ENCODE measurements at regions not wholly inside any gene's neighbourhood (a gene's known extent, or its start where the extent isn't known, plus 50 kb on each side); places are given as distances from the start of the nearest gene placed in this dataset.

- TF ChIP-seq CTCF (IDR thresholded peaks at IDR 0.05) = no peak
- no peak for TF ChIP-seq EP300 (IDR thresholded peaks at IDR 0.05)
- no peak for TF ChIP-seq POLR2A (IDR thresholded peaks at IDR 0.05)
- Histone ChIP-seq H3K27me3 (no peaks in the 10 kb centered on the region), H3K4me1 (no peaks in the 10 kb centered on the region), H3K9me3 (peaks cover 0 to 4% (median 0%) of the 10 kb centered on the region in 4 donors), H3K36me3 (no peaks in the 10 kb centered on the region), H3K27ac (no peak overlapping the region), H3K4me3 (no peak overlapping the region)
- no peak for DNase-seq (ENCODE audit: low spot score in 2 of 2)
- 77 to 83% methylated on average over 3 of the region's 3 CpGs for WGBS, 2 donors
Observed at GRCh38 chr6:120711255-120711654, 623.0 kb downstream of the TBC1D32 start.

DNA sequence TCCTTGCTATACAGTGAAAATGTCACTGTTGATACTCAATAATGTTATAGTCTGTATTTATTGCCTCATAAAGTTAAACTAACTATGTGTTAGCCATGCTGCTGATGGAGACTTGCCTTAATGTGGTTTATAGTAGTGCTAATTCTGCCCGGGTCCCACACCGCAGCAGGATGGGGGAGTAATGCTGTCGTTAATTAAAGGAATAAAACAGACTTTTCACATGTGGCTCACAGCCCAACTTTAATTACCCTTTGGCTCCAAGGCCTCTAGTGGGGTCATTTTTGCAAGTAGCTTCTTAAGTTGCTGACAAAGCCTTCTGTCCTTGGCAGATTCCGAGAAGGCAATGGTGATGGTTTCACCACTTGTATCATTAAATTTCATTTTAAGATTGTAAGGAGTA, 634.3 kb downstream of the TBC1D32 start:
- TF ChIP-seq CTCF (IDR thresholded peaks at IDR 0.05) = no peak
- no peak for TF ChIP-seq POLR2A (IDR thresholded peaks at IDR 0.05)
- no peak for TF ChIP-seq EP300 (IDR thresholded peaks at IDR 0.05)
- Histone ChIP-seq H3K4me3 (no peak overlapping the region), H3K27me3 (no peaks in the 10 kb centered on the region), H3K36me3 (no peaks in the 10 kb centered on the region), H3K9me3 (no peaks in the 10 kb centered on the region), H3K4me1 (no peaks in the 10 kb centered on the region), H3K27ac (no peak overlapping the region)
- DNase-seq (ENCODE audit: low spot score in 2 of 2) = no peak
- 24 to 28% methylated on average over 4 of the region's 4 CpGs for WGBS, 2 donors

DNA sequence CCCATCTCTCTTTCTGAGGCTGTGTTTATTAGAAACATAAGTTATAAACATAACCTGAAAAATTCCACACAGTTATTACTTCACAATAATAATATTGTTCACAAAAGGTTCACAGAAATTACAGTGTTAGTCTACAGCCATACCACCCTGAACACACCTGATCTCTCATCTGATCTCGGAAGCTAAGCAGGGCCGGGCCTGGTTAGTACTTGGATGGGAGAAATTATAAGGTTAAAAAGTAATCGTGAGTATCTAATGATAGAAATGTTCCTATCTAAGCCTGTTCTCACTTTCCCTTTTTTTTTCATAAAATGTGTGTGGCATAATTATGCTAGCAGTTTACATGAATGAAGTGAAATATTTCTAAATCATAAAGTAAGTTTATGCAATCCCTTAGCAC, 647.8 kb downstream of the TBC1D32 start:
- Histone ChIP-seq H3K27me3 (no peaks in the 10 kb centered on the region), H3K4me1 (no peaks in the 10 kb centered on the region), H3K4me3 (no peak overlapping the region), H3K9me3 (no peaks in the 10 kb centered on the region), H3K27ac (no peak overlapping the region), H3K36me3 (no peaks in the 10 kb centered on the region)
- 91 to 94% methylated on average over 3 of the region's 3 CpGs for WGBS, 2 donors
- TF ChIP-seq CTCF (IDR thresholded peaks at IDR 0.05) (no peak), POLR2A (IDR thresholded peaks at IDR 0.05) (no peak), EP300 (IDR thresholded peaks at IDR 0.05) (no peak)
- DNase-seq (ENCODE audit: low spot score in 2 of 2) = no peak

DNA sequence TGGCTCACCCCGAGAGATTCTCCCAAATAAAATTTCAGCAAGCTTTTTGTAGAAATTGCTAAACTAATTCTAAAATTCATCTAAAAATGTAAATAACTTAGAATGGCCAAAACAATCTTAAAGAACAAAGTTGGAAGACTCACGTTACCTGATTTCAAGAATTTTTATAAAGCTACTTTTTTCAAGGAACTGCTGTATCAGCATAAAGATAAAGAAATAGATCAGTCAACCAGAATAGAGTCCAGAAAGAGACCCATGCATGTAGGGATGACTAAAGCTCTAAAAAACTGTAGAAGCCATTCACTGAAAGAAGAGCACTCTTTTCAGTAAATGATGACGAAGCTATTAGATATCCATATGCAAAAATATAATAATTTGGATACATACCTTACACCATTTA, 652.1 kb downstream of the TBC1D32 start:
- H3K36me3 ChIP-seq = no peaks in the 10 kb centered on the region
- no peak overlapping the region for H3K27ac ChIP-seq
- TF ChIP-seq CTCF (IDR thresholded peaks at IDR 0.05) (no peak), EP300 (IDR thresholded peaks at IDR 0.05) (no peak), POLR2A (IDR thresholded peaks at IDR 0.05) (no peak)
- H3K4me3 ChIP-seq = no peak overlapping the region
- H3K27me3 ChIP-seq = no peaks in the 10 kb centered on the region
- H3K9me3 ChIP-seq = no peaks in the 10 kb centered on the region
- 81 to 85% methylated on average over 3 of the region's 3 CpGs for WGBS, 2 donors
- no peak for DNase-seq (ENCODE audit: low spot score in 2 of 2)
- no peaks in the 10 kb centered on the region for H3K4me1 ChIP-seq

DNA sequence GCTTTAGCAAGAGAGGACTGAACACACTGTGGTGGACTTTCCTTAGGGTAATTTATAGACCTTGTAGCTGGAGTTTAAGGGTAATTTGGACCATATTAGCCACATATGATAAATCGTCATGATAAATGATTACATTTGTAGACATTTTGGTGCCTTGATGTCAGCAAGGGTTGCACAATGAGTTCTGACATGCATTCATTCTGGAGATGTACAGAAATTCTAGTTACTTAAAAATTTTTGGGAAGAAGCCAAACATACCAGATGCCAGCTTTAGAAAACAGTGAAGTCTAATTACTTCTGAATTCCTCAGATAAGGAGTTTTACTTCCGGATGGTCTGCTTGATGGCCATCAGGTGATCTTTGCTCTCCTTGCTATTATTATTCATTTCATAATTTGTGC, 653.1 kb downstream of the TBC1D32 start:
- Histone ChIP-seq H3K36me3 (no peaks in the 10 kb centered on the region), H3K27me3 (no peaks in the 10 kb centered on the region), H3K4me1 (no peaks in the 10 kb centered on the region), H3K4me3 (no peak overlapping the region), H3K27ac (no peak overlapping the region), H3K9me3 (no peaks in the 10 kb centered on the region)
- DNase-seq (ENCODE audit: low spot score in 2 of 2) = no peak
- TF ChIP-seq CTCF (IDR thresholded peaks at IDR 0.05) = no peak
- no peak for TF ChIP-seq POLR2A (IDR thresholded peaks at IDR 0.05)
- TF ChIP-seq EP300 (IDR thresholded peaks at IDR 0.05) = no peak
- 59 to 82% methylated on average over 2 of the region's 2 CpGs for WGBS, 2 donors

All from tibial nerve (tissue), 4 donors.